ENCODE measurements at regions not wholly inside any gene's neighbourhood (a gene's known extent, or its start where the extent isn't known, plus 50 kb on each side); places are given as distances from the start of the nearest gene placed in this dataset.

- H3K27ac ChIP-seq (replicated peaks), result no peak overlapping the region
Measured at GRCh38 chr3:187941848-187942194, 196.6 kb upstream of the BCL6 start.

GRCh38 chr3:187942658-187943241 lies 197.5 kb upstream of the BCL6 start:
- H3K9me3 ChIP-seq (replicated peaks), result no peaks in the 10 kb centered on the region
- H3K4me3 ChIP-seq, result no peak overlapping the region
- intact Hi-C loops (cut with micrococcal nuclease), result no loop called here
- H3K27me3 ChIP-seq (ENCODE audit: low read depth), result no peaks in the 10 kb centered on the region
- H3K27ac ChIP-seq (replicated peaks), result no peak overlapping the region
- no peak for TF ChIP-seq CTCF (IDR thresholded peaks at IDR 0.05; ENCODE audit: borderline replicate concordance)
- no peaks in the 10 kb centered on the region for H3K36me3 ChIP-seq
- DNase-seq, result no peak
- H3K4me1 ChIP-seq, result peaks cover 27% of the 10 kb centered on the region

More at GRCh38 chr3:187941848-187942194, 196.6 kb upstream of the BCL6 start:
- Histone ChIP-seq H3K4me3 (no peak overlapping the region), H3K27me3 (ENCODE audit: low read depth) (no peaks in the 10 kb centered on the region), H3K36me3 (no peaks in the 10 kb centered on the region), H3K4me1 (peaks cover 17% of the 10 kb centered on the region), H3K9me3 (replicated peaks) (no peaks in the 10 kb centered on the region)
- DNase-seq, result no peak
- intact Hi-C loops (cut with micrococcal nuclease), result no loop called here
- TF ChIP-seq CTCF (IDR thresholded peaks at IDR 0.05; ENCODE audit: borderline replicate concordance), result no peak

- Histone ChIP-seq H3K4me3 (no peak overlapping the region), H3K4me1 (peaks cover 34% of the 10 kb centered on the region), H3K36me3 (no peaks in the 10 kb centered on the region), H3K9me3 (replicated peaks) (no peaks in the 10 kb centered on the region), H3K27me3 (ENCODE audit: low read depth) (no peaks in the 10 kb centered on the region), H3K27ac (replicated peaks) (no peak overlapping the region)
- no peak for TF ChIP-seq CTCF (IDR thresholded peaks at IDR 0.05; ENCODE audit: borderline replicate concordance)
- intact Hi-C loops (cut with micrococcal nuclease), result no loop called here
- no peak for DNase-seq
Measured at GRCh38 chr3:187943677-187944389, 198.6 kb upstream of the BCL6 start.

- DNase-seq, result no peak
- Histone ChIP-seq H3K36me3 (no peaks in the 10 kb centered on the region), H3K9me3 (replicated peaks) (no peaks in the 10 kb centered on the region), H3K4me3 (no peak overlapping the region), H3K4me1 (peaks cover 42% of the 10 kb centered on the region), H3K27me3 (ENCODE audit: low read depth) (no peaks in the 10 kb centered on the region), H3K27ac (replicated peaks) (no peak overlapping the region)
- intact Hi-C loops (cut with micrococcal nuclease), result no loop called here
- TF ChIP-seq CTCF (IDR thresholded peaks at IDR 0.05; ENCODE audit: borderline replicate concordance), result no peak
Measured at GRCh38 chr3:187944390-187945179, 199.3 kb upstream of the BCL6 start.

GRCh38 chr3:187945374-187945773 lies 200.1 kb upstream of the BCL6 start:
- no peaks in the 10 kb centered on the region for H3K36me3 ChIP-seq
- DNase-seq, result no peak
- intact Hi-C loops (cut with micrococcal nuclease), result no loop called here
- TF ChIP-seq CTCF (IDR thresholded peaks at IDR 0.05; ENCODE audit: borderline replicate concordance), result no peak
- H3K4me3 ChIP-seq, result no peak overlapping the region
- H3K27ac ChIP-seq (replicated peaks), result peak overlapping the region; percentile 91
- peaks cover 48% of the 10 kb centered on the region for H3K4me1 ChIP-seq
- no peaks in the 10 kb centered on the region for H3K27me3 ChIP-seq (ENCODE audit: low read depth)
- no peaks in the 10 kb centered on the region for H3K9me3 ChIP-seq (replicated peaks)

Data from left ventricle myocardium inferior (tissue), 1 donor.